Stomach (tissue), 4 donors: ENCODE measurements at regions not wholly inside any gene's neighbourhood (a gene's known extent, or its start where the extent isn't known, plus 50 kb on each side); places are given as distances from the start of the nearest gene placed in this dataset.

Experiments
- EP300 ChIP-seq: sonication (generic); formaldehyde crosslinking; IDR thresholded peaks from one replicate; pipeline ENCODE4 v1.6.1; 2017; ENCODE audit warnings: antibody characterized with exemption
- POLR2A ChIP-seq, 4 donors: fragments of 450-650 bp; IDR thresholded peaks; one replicate each; pipeline ENCODE4 v1.6.1; 2016; ENCODE audit warnings: antibody characterized with exemption in 4 of 4, control low read depth in 2 of 4, mild to moderate bottlenecking in 1 of 4, moderate library complexity in 1 of 4
- POLR2AphosphoS5 ChIP-seq, 3 donors: sonication (generic); formaldehyde crosslinking; IDR thresholded peaks; one replicate each; pipeline ENCODE4 v1.6.1; 2016; ENCODE audit warnings: antibody characterized with exemption in 3 of 3
- TF ChIP-seq, protein P1 (sequence below), 7 experiments: fragments of 450-650 bp in 4 of 7; fragments of 200-600 bp in 3 of 7; sonication (generic) in 3 of 7; IDR thresholded peaks; one replicate each; pipeline ENCODE4 v1.5.1; 2016 to 2019; ENCODE audit warnings: antibody characterized with exemption in 7 of 7, control low read depth in 2 of 7, mild to moderate bottlenecking in 1 of 7

DNA sequence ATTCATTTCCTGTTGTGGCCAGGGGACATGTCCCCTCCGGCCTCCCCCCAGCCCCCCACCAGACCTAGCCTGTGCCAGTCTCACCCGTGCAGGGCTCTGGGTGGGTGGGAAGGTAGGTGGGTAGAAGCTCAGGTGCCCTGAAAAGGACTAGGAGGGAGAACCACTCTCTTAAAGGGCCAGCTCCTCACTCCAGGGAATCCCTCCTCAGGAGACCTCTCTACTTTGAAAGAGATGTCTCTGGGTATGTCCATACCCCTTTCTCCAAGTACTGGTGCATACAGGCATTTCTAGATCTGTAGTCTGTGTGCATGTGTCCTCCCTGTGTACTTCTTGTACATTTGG lies 60.8 kb upstream of the EPB41L1 start:
- TF ChIP-seq, protein P1, sequence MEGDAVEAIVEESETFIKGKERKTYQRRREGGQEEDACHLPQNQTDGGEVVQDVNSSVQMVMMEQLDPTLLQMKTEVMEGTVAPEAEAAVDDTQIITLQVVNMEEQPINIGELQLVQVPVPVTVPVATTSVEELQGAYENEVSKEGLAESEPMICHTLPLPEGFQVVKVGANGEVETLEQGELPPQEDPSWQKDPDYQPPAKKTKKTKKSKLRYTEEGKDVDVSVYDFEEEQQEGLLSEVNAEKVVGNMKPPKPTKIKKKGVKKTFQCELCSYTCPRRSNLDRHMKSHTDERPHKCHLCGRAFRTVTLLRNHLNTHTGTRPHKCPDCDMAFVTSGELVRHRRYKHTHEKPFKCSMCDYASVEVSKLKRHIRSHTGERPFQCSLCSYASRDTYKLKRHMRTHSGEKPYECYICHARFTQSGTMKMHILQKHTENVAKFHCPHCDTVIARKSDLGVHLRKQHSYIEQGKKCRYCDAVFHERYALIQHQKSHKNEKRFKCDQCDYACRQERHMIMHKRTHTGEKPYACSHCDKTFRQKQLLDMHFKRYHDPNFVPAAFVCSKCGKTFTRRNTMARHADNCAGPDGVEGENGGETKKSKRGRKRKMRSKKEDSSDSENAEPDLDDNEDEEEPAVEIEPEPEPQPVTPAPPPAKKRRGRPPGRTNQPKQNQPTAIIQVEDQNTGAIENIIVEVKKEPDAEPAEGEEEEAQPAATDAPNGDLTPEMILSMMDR (IDR thresholded peaks at IDR 0.05), result no peak
- no peak for TF ChIP-seq EP300
- TF ChIP-seq POLR2A (IDR thresholded peaks at IDR 0.05), result no peak
- no peak for TF ChIP-seq POLR2AphosphoS5 (IDR thresholded peaks at IDR 0.05)
